ENCODE measurements at regions not wholly inside any gene's neighbourhood (a gene's known extent, or its start where the extent isn't known, plus 50 kb on each side); places are given as distances from the start of the nearest gene placed in this dataset.

DNA sequence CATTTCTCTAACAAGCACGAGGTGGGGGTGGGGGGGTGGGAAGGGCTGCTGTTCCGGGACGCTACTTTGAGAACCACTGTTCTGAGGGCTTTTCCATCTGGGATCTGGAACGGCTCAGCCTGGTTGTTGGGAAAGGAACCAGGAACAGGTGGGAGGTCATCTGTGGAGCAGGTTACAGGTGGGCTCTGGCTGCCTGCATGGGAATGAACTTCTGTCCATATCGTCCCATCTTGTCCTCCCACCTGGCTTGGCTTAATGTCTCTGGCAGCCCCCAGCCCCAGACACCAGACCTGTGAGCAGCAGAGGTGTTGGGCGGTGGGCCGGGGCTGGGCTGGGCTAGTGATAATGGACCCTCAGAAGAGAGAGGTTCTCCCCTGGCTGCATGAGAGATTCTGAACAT is 69.4 kb upstream of the TARDBP start:
- TF ChIP-seq GATA3 (IDR thresholded peaks at IDR 0.05; ENCODE audit: low read depth, low read length): no peak
- no peak for TF ChIP-seq GATA2 (IDR thresholded peaks at IDR 0.05; ENCODE audit: low read depth, low read length)

All from SH-SY5Y (cell line).